GM12891 (cell line): ENCODE measurements at regions not wholly inside any gene's neighbourhood (a gene's known extent, or its start where the extent isn't known, plus 50 kb on each side); places are given as distances from the start of the nearest gene placed in this dataset.

Experiments used
- PAX5 ChIP-seq: IDR thresholded peaks from 2 replicates; pipeline ENCODE4 v1.6.1; 2011; ENCODE audit warnings: low read length, moderate library complexity, mild to moderate bottlenecking; ENCODE audit not compliant: insufficient read depth, severe bottlenecking
- POLR2A ChIP-seq: IDR thresholded peaks from 2 replicates; pipeline ENCODE4 v1.6.1; 2011; ENCODE audit warnings: low read depth, low read length, control low read depth
- POLR2AphosphoS5 ChIP-seq: IDR thresholded peaks from 2 replicates; pipeline ENCODE4 v1.6.1; 2011; ENCODE audit warnings: low read depth, low read length, control low read depth
- POU2F2 ChIP-seq: IDR thresholded peaks from 2 replicates; pipeline ENCODE4 v1.6.1; 2011; ENCODE audit warnings: low read depth, mild to moderate bottlenecking, control low read depth, low read length, moderate library complexity
- SPI1 ChIP-seq: IDR thresholded peaks from 2 replicates; pipeline ENCODE4 v1.6.1; 2011; ENCODE audit warnings: low read depth, low read length, control low read depth
- TAF1 ChIP-seq: IDR thresholded peaks from 2 replicates; pipeline ENCODE4 v1.6.1; 2011; ENCODE audit warnings: low read depth, low read length, control low read depth

DNA sequence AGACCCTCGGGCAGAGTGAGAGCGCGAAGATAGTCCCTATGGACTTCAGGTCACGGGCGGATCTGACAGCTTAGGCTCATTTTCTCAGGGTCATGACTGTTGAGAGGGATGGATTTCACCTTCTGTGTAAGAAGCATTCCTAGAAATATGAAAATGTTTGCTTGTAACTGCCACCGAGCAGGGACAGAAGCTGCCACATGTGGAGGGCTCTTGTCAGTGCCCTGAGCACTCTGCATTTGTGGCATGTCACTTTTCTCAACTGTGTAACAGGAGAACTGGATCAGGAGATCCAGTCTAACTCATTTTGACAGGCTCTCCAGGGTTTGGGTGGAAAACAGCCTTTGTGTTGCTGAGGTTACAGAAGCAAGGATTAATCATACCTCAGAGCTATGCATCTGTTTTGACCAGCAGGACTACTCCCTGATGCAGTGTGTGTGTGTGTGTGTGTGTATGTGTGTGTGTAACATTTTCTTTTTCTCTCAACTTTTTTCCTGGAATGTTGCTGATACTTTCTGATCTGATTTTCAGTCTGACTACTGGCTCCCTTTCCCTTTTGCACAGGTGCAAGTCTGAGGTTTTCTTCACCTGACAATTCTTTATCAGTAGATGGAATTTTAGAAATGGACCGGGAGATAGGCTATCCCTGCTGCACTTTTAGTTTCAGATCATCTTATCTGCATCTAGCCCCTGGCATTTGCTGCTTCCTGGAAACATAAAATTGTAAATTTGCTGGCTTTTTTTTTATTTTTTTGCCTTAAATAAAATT is 183.3 kb downstream of the STK31 start:
- TF ChIP-seq TAF1, result no peak
- no peak for TF ChIP-seq POLR2A
- no peak for TF ChIP-seq POLR2AphosphoS5
- no peak for TF ChIP-seq SPI1
- TF ChIP-seq POU2F2, result no peak
- no peak for TF ChIP-seq PAX5
